ENCODE measurements at regions not wholly inside any gene's neighbourhood (a gene's known extent, or its start where the extent isn't known, plus 50 kb on each side); places are given as distances from the start of the nearest gene placed in this dataset.
A peak's percentile ranks its signal among the peaks of the same experiment; 100 is the strongest.

DNA sequence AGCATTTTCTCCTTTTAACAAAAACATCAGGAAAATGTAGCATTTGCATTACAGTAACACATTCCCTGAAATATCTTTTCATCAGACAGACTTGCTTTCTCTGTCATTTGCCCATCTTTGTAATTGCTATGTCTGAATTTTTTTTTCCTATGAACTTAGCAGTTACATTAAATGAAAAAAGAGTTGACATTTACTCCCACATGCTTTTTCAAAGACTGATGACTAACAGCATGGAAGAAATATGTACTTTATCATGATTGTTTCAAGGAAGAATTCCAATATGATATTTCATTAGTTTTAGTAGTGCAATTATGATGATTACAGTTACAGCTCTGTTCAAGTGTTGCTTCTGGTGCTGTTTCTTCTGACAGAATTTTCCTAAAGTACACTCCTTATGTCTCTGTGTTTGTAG, 864.5 kb upstream of the MAN1A1 start:
- DNase-seq (ENCODE audit: low read depth) = no peak

DNA sequence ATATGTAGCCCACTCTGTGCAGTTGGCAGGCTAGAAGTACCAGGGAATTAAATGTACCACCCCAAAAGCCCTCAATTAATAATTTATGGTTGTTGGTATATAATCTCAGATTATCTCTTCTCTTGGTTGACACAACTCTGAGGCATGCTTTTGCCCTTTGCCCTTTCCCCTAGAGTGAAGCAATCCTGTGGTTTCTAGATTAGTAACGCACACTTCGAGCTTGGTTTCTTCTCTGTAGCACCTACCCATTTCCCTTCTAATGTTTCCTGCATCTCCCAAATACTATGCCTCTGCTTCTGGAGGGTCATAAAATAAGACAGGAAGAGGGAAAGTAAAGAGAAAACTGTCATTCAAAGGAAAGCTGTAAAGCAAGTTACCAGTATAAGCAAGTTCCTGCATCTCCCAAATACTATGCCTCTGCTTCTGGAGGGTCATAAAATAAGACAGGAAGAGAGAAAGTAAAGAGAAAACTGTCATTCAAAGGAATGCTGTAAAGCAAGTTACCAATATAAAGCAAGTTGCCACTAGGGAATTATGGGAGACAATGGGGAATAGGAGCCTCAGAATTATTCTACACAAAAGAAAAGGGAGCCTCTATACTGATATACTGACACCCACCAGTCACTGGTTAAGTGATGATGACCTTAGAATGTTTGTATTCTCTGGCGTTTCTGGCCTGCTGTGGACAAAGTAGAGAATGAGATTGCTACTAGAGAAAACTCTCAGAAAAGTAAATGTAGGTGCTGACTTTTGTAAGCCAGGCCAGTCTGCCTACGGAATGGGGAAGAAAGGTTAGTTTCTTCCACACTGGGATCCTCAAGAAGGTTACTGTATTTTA, 862.6 kb upstream of the MAN1A1 start:
- TF ChIP-seq, protein P1, sequence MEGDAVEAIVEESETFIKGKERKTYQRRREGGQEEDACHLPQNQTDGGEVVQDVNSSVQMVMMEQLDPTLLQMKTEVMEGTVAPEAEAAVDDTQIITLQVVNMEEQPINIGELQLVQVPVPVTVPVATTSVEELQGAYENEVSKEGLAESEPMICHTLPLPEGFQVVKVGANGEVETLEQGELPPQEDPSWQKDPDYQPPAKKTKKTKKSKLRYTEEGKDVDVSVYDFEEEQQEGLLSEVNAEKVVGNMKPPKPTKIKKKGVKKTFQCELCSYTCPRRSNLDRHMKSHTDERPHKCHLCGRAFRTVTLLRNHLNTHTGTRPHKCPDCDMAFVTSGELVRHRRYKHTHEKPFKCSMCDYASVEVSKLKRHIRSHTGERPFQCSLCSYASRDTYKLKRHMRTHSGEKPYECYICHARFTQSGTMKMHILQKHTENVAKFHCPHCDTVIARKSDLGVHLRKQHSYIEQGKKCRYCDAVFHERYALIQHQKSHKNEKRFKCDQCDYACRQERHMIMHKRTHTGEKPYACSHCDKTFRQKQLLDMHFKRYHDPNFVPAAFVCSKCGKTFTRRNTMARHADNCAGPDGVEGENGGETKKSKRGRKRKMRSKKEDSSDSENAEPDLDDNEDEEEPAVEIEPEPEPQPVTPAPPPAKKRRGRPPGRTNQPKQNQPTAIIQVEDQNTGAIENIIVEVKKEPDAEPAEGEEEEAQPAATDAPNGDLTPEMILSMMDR (IDR thresholded peaks at IDR 0.05; ENCODE audit: insufficient read depth, low read length) = no peak
- no peak overlapping the region for H3K4me3 ChIP-seq (ENCODE audit: low read depth, low read length)
- peak; percentile 8 for DNase-seq (ENCODE audit: low read depth)

More for the DNA sequence above, 864.5 kb upstream of the MAN1A1 start:
- H3K4me3 ChIP-seq (ENCODE audit: low read depth, low read length) = no peak overlapping the region
- TF ChIP-seq, protein P1 (IDR thresholded peaks at IDR 0.05; ENCODE audit: insufficient read depth, low read length) = no peak

DNA sequence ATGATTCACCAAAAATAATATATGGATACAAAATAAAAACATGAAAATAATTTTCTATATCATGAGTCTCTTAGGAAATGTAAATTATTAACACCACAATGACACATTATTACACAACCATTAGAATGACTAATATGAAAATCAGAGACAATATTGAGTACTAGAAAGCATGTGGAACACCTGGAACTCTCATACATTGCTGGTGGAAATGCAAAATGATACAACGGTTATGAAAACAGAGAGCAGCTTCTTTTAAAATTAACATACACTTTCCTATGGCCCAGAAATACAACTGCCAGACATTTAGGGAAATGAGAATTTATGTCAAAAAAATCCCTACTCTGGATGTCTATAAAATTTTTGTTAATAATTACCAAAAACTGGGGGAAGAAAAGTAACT, 853.3 kb upstream of the MAN1A1 start:
- TF ChIP-seq, protein P1 (IDR thresholded peaks at IDR 0.05; ENCODE audit: insufficient read depth, low read length) = no peak
- H3K4me3 ChIP-seq (ENCODE audit: low read depth, low read length) = no peak overlapping the region
- DNase-seq (ENCODE audit: low read depth) = no peak

DNA sequence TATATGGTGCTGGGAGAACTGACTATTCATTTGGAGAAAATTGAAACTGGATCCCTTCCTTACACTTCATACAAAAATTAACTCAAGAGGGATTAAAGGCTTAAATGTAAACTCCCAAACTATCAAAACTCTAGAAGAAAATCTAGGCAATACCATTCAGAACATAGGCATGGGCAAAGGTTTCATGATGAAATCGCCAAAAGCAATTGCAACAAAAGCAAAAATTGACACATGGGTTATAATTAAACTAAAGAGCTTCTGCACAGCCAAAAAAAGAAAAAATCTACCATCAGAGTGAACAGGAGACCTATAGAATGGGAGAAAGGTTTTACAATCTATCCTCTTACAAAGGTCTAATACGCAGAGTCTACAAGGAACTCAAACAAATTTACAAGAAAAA, 851.3 kb upstream of the MAN1A1 start:
- TF ChIP-seq, protein P1 (IDR thresholded peaks at IDR 0.05; ENCODE audit: insufficient read depth, low read length) = no peak
- no peak for DNase-seq (ENCODE audit: low read depth)
- no peak overlapping the region for H3K4me3 ChIP-seq (ENCODE audit: low read depth, low read length)

DNA sequence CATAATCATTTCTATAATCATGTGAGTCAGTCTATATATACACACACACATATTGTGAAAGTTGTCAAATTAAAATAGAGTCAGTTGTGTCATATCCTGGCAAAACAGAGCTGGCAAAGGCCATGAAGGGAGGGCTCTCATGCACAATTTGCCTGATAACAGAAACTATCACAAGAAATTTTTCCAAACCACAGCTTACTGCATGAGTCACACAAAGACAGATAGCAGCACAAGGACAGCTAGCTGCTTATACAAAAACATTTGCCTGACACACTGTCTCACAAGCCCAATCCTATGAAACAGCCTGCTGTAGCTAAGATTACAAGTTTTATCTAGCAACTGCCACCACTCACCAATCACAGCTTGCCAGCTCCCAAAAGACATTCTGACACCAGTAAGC, 848.5 kb upstream of the MAN1A1 start:
- H3K4me3 ChIP-seq (ENCODE audit: low read depth, low read length) = no peak overlapping the region
- TF ChIP-seq, protein P1 (IDR thresholded peaks at IDR 0.05; ENCODE audit: insufficient read depth, low read length) = no peak
- DNase-seq (ENCODE audit: low read depth) = peak; percentile 77

DNA sequence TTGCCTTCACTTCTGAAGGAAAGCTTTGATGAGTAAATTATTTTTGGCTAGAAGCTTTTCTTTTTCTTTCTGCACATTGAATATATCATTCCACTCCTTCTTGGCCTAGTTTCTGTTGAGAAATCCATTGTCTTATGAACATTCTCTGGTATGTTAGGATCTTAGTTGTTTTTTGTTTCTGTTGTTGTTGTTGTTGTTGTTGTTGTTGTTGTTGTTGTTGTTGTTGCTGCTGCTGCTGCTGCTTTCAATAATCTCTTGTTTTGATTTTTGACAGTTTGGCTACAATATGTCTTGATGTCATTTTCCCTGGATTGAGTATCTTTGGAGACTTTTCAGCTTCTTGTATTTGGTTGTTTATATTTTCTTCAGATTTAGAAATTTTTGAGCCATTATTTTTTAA, 836.5 kb upstream of the MAN1A1 start:
- TF ChIP-seq, protein P1 (IDR thresholded peaks at IDR 0.05; ENCODE audit: insufficient read depth, low read length) = no peak
- H3K4me3 ChIP-seq (ENCODE audit: low read depth, low read length) = no peak overlapping the region
- DNase-seq (ENCODE audit: low read depth) = no peak

Measured in fibroblast of the aortic adventitia (primary cell).